ENCODE measurements at regions not wholly inside any gene's neighbourhood (a gene's known extent, or its start where the extent isn't known, plus 50 kb on each side); places are given as distances from the start of the nearest gene placed in this dataset.

- no peak overlapping the region for H3K4me3 ChIP-seq (ENCODE audit: low read depth, low read length)
- no peak for TF ChIP-seq CTCF (IDR thresholded peaks at IDR 0.05; ENCODE audit: insufficient read depth, low read depth, low read length)
- no peak for DNase-seq (ENCODE audit: low read depth)
Measured at GRCh38 chr9:91075279-91075678, 273.7 kb downstream of the SYK start.

- no peak overlapping the region for H3K4me3 ChIP-seq (ENCODE audit: low read depth, low read length)
- DNase-seq (ENCODE audit: low read depth) = peak; percentile 90
- TF ChIP-seq CTCF (IDR thresholded peaks at IDR 0.05; ENCODE audit: insufficient read depth, low read depth, low read length) = no peak
Measured at GRCh38 chr9:91077624-91078368, 276.2 kb downstream of the SYK start.

GRCh38 chr9:91078369-91078695 lies 276.7 kb downstream of the SYK start:
- DNase-seq (ENCODE audit: low read depth) = no peak
- H3K4me3 ChIP-seq (ENCODE audit: low read depth, low read length) = no peak overlapping the region
- no peak for TF ChIP-seq CTCF (IDR thresholded peaks at IDR 0.05; ENCODE audit: insufficient read depth, low read depth, low read length)

- TF ChIP-seq CTCF (IDR thresholded peaks at IDR 0.05; ENCODE audit: insufficient read depth, low read depth, low read length) = no peak
- H3K4me3 ChIP-seq (ENCODE audit: low read depth, low read length) = no peak overlapping the region
- no peak for DNase-seq (ENCODE audit: low read depth)
Measured at GRCh38 chr9:91082731-91083130, 279.0 kb downstream of the AUH start.

- H3K4me3 ChIP-seq (ENCODE audit: low read depth, low read length) = no peak overlapping the region
- TF ChIP-seq CTCF (IDR thresholded peaks at IDR 0.05; ENCODE audit: insufficient read depth, low read depth, low read length) = no peak
- DNase-seq (ENCODE audit: low read depth) = no peak
Measured at GRCh38 chr9:91084896-91085516, 276.7 kb downstream of the AUH start.

- DNase-seq (ENCODE audit: low read depth) = no peak
- TF ChIP-seq CTCF (IDR thresholded peaks at IDR 0.05; ENCODE audit: insufficient read depth, low read depth, low read length) = no peak
- H3K4me3 ChIP-seq (ENCODE audit: low read depth, low read length) = no peak overlapping the region
Measured at GRCh38 chr9:91085517-91086291, 276.0 kb downstream of the AUH start.

All from fibroblast of villous mesenchyme (primary cell).